EH (cell line): ENCODE measurements at regions not wholly inside any gene's neighbourhood (a gene's known extent, or its start where the extent isn't known, plus 50 kb on each side); places are given as distances from the start of the nearest gene placed in this dataset.
"Not testable (repeated sequence)": the region's sequence is repeated elsewhere in the genome, so short reads cannot be mapped to it uniquely, and the experiment has no call there.

Experiments
- DNase-seq: peaks from one replicate; pipeline ENCODE4 v3.0.0-alpha.2; 2015; ENCODE audit warnings: low read depth

DNA sequence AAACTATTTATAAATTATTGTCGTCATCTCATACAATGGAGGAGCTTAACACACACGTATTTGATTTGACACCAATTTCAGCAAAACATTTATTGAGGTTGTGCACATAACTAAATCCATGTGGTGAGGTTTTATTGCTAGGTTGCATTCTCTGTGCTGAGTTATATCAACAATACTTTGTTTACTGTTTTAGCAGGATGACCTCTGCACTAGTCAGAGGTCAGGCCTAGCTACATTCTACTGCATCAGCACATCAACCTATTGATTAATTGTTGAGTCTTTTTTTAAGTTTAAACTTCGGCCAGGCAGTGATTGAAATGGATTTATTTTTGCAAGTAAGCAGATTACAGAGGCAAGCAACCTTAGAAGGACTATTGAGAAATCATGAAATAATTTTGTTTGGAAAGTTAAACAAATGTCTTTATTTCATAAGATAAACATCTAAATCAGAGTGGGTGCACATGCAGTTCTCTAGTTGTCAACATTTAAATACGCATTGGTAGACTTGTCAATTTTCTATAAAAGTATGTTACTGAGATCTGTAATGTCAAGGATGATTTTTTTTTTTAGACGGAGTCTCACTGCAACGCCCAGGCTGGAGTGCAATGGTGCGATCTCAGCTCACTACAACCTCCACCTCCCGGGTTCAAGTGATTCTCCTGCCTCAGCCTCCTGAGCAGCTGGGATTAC, 75.2 kb upstream of the CD28 start:
- peak; percentile 31 for DNase-seq

DNA sequence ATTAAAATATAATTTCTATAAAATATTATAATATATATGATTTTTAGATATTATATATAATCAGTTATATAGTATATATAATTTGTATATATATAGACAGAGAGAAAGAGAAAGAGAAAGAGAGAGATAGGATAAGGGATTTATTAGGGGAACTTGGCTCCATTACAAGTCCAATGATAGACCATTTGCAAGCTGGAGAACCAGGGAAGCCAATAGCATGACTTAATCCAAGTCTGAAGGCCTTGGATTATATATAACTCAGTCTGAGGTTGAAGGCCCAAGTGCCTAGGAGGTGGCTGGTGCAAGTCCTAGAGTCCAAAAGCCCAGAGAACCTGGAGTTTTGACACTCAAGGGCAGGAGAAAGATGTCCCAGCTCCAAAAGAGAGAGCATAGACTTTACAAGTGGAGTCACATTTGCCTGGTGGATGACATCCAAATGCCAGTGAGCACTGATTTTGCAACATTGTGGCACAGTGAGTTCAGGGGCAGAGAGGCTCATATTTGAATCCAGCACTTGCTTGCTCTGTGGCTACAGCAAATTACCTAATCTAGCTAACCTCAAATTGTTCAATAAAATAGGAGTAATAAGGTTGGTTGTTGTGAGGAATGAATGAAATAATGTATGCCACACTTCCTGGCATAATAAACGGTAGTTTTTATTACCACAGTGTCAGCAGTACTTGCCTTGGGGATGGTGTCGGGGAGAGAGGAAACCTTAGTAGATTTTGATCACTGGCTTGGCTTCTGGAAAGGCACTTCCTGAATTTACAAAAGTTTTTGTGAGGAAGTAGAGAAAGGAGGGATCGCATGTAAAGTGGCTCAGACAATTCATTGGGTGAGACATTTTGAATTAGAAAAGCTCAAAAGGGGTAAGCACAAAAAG, 69.6 kb upstream of the CD28 start:
- peak; percentile 54 for DNase-seq

DNA sequence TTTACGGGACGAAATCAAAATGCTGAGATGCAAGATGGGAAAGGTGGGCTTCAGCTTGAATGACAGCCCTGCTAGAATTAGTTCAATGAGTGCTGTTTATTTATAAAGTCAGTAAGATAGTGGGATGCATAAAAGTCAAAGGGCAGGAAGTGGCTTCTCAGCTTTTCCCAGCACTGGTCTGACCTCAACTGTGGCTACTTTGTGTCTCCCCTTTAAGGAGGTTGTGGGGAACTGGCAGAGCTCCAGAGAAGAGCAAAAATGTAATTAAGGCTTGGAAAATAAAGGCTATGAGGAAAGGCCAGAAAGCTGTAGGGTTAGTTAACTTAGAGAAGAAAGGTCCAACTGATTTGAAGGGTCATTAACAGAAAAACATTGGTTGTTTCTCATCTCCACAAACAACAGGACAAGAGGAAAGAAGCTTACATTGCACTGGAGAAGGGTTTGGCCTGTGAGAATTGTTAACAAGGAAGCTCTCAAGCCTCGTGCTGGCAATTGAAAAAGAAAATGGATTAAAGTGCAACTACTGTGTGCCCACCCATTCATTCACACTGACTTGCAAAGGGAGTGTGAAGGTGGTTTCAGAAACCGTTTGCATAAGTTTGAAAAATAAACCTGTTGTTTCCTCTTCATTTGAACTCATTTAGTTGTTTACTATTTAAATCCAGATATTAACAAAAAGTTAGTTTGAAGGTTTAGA, 68.8 kb upstream of the CD28 start:
- DNase-seq, result peak; percentile 60

DNA sequence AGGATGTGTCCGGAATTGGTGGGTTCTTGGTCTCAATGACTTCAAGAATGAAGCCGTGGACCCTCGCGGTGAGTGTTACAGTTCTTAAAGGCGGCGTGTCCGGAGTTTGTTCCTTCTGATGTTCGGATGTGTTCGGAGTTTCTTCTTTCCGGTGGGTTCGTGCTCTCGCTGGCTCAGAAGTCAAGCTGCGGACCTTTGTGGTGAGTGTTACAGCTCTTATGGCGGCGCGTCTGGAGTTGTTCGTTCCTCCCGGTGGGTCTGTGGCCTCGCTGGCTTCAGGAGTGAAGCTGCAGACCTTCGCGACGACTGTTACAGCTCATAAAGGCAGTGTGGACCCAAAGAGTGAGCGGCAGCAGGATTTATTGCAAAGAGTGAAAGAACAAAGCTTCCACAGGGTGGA, 64.6 kb upstream of the CD28 start:
- DNase-seq, result not testable (repeated sequence)

DNA sequence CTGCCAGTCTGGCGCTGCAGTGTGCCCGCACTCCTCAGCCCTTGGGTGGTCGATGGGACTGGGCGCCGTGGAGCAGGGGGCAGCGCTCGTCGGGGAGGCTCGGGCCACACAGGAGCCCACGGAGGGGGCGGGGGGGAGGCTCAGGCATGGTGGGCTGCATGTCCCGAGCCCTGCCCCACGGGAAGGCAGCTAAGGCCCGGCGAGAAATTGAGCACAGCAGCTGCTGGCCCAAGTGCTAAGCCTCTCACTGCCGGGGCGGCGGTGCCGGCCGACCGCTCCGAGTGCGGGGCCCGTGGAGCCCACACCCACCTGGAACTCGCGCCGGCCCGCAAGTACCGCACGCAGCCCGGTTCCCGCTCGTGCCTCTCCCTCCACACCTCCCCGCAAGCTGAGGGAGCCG, 63.6 kb upstream of the CD28 start:
- not testable (repeated sequence) for DNase-seq

DNA sequence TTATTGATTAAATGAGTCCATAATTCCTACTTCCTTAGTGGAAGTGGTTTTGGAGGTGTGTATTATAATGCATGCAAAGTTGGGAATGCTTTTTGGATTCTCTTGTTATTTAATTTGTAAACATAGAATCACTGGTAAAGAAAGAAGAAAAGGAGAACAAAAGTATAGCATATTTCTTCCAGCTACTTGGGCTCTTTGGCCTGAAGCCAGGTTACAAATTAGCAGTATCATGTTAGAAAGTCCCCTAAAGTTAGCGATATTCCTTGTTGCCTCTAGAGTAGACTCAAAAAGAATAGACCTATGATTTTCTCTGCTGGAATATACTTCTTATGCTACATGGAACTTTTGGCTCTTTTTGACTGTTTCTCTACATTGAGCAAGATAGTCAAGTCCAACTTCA, 60.6 kb upstream of the CD28 start:
- DNase-seq, result no peak

DNA sequence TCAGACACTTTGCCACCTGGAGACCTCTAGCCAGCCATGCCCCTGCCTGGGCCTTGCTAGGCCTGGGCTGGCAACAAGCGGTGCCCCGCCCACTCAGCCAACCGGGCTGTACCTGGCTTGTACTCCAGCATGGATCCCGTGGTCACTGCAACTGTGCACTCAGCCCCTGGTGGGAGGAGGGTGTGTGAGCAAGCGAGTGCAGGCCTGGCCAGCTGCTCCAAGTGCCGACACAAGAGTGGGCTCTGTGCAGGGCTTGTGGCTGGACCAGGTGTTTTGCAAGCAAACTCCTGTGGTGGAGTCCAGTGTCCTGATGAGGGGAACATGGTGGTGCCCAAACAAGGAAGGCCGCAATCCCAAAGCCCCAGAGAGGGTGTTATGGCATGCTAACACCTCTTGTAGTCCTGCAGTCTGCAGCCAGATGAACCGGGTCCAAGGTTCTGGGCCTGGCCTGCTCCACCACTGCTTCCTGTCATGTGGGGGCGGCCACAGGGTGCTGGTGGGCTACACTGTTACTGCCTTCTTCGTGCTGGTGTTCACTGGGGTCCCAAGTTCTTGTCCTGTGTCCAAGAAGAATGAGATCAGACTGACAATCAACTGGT, 60.1 kb upstream of the CD28 start:
- no peak for DNase-seq

DNA sequence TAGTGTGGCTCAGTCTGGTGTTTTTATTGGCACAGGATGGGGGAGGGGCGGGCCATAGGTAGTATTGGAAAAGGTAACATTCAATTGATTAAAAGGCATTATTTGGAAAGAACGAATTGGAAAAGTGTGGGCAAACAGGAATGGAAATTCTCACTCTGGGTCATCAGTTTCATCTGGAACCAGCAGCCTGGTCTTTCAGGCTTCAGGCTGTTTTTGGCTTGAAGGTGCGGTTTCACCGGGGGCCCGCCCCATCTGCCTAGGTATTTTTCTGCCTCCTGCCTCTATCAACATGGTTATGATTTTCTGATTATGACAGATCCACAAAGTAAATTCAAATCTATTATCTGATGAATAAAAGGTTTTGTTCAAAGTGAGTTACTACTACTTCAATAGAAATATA, 59.5 kb upstream of the CD28 start:
- DNase-seq, result no peak

DNA sequence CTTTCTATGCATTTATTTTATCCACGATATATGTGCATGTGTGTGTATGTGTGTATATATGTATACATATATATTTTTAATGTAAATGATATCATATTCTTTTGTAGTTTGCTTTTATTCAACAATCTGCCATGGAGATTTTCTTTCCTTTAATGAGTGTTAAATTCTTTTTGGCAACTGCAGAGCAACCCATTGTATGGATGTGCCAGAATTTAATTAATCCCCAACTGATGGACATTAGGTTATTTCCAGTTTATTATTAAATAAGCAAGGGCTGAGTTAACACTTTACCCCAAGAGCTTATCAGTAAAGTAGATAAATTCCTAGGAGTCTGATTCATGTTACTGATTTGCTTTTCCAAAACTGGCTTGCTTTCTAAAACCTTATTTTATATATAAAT, 58.9 kb upstream of the CD28 start:
- no peak for DNase-seq

DNA sequence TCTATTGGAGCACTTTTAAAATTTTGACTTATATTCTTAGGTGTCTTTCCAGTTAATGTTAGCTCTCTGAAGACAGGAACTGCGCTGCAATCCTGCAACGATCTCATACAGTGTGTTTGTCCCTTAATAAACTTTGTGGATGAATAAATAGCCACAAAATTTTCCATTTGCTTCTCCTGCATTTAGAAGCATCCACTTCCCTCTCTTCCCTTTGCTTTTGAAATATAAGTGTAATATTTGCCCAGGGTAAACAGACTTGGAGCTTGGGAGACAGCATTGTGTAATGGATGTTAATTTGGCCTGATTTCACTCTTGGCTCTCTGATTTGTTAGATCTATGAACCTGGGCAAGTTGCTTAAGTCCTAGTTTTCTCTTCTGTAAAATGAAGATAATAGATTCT, 58.2 kb upstream of the CD28 start:
- no peak for DNase-seq

DNA sequence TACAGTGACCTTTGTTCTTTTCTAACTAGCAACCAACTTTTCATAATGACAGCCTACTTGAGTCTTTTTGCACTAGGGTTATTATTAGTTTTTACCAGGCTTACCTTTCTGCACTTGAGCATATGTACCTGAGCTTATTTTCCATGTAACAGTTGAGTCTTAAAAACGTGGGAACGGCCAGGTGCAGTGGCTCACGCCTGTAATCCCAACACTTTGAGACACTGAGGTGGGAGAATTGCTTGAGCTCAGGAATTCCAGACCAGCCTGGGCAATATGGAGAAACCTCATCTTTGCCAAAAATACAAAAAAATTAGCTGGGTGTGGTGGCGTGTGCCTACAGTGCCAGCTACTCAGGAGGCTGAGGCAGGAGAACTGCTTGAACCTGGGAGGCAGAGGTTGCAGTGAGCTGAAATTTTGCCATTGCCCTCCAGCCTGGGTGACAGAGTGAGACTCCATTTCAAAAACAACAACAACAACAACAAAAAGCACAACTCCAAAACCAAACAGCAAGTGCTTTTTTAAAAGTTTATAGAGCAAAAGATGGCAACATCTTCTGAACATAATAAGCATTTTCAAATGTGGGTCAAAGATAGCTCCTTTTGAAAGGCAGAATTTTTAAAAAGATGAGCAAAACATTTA, 57.1 kb upstream of the CD28 start:
- DNase-seq, result no peak

DNA sequence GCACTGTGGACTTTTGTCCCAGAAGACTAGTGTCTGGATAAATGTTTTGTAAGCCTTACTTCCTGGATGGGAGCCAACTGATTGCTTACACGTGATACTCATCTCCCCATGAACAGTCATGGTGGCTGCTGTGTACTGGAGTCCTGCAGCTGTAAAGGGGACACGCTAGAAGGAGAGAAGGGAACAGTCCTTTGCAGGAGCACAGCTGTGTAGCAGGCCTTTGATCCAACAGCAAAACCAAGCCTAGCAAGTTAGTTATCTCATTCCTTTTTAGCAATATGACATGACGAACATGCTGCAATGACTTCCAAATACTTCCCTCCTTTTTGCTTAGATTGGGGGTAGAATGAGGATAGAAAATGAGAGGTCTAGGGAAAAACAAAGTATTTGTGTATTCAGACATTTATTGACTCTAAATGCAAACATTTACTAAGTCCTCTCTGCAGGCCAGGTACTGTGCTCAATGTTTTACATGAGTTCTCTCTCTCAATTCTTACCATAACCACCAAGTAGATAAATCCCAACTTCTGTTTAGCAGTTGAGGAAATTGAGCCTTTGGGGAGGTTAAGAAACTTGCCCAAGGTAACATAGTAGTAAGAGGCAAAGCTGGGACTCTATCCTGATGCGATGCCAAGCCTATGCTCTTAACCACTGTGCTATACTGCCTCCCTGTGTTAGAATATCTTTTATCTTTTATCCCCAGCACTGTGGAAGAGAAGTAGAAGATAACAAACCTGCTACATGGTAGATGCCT, 55.4 kb upstream of the CD28 start:
- peak; percentile 65 for DNase-seq

DNA sequence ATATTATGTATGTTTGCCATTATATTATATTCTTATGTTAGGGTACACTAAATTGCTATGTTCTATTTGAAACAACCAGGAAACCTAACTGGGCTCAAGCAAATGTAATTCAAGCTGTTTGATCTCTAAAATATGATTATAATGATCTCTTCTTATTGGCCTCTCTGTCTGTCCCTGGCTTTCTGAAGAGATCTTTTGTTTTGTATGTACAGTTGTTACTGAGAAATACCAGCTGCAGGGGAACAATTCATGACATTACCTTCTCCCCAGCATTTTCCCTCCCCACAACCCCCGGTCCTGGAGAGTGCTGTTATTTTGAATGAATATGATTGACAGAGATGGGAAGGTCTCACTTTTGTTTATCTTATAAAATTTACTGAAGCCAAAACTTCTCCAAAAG, 54.8 kb upstream of the CD28 start:
- no peak for DNase-seq

DNA sequence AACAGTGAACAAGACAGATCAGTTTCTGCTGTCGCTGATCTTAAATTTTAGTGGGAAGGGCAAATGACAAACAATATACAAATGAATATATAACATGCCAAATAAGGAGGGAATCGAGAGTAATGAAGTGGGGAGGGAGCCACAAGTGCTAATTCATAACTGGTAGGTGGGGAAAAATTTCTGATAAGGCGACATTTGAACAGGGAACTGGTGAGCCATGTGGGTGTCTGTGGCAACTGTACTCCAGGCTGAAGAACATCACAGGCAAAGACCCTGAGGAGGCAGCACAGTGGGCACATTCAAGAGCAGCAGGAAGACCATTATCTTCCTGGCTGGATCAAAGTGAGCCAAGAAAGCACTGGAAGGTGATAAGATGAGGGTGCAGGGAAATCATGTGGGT, 51.6 kb upstream of the CD28 start:
- DNase-seq, result no peak

DNA sequence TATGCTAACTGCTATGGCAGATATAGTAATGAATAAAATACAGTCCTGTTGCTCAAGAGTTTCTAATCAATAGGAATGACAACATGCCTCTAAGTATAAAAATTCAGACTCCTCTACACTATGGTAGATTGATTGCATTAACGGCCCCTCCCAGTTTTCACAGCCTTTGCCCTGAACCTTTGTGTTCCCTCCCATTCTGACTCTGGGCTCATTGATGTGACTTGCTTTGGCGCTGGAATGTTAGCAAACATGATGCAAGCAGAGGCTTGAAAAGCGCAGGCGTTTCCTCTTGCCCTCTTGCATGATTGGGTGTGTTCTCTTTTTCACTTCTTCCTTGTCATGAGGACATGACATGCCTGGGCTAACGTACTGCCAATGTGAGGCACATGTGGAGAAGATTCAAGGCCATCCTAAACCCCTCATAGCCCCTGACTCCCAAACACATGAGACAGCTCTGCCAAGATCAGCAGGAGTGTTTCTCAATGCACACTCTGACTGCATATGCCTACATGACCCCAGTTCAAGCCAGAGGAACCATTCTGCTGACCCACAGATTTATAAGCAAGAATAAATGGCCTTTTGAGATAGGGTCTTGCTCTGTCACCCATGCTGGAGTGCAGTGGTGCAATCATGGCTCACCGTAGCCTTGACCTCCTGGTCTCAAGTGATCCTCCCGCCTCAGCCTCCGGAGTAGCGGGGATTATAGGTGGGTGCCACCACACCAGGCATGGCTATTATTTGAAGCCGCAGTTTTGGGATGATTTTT, 49.7 kb upstream of the CD28 start:
- peak; percentile 27 for DNase-seq
